GM19238 (cell line): ENCODE measurements at regions not wholly inside any gene's neighbourhood (a gene's known extent, or its start where the extent isn't known, plus 50 kb on each side); places are given as distances from the start of the nearest gene placed in this dataset.

ENCODE experiments used
- DNase-seq: peaks from one replicate; pipeline ENCODE4 v3.0.0; 2011; ENCODE audit warnings: low spot score; ENCODE audit not compliant: insufficient read length

- DNase-seq: no peak
Observed at GRCh38 chr13:63085851-63086250, 1670.2 kb upstream of the PCDH20 start.

- no peak for DNase-seq
Observed at GRCh38 chr13:63081400-63082014, 1665.9 kb upstream of the PCDH20 start.

GRCh38 chr13:63075126-63075525 lies 1659.5 kb upstream of the PCDH20 start:
- DNase-seq: no peak

DNA sequence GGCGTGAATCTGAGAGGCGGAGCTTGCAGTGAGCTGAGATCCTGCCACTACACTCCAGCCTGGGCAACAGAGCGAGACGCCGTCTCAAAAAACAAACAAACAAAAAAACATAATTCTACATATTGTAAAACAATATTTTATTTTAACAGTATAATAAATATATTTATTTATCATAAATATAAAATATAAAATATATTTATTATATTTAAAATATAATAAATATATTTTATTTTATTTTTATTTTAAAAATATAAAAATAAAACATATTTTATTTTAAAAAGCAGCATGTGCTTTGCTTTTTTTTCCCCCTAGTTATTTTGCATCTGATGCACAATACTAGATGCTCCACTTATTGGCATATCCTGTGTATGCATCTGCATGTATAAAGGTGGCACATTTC lies 1634.6 kb upstream of the PCDH20 start:
- DNase-seq: no peak

DNA sequence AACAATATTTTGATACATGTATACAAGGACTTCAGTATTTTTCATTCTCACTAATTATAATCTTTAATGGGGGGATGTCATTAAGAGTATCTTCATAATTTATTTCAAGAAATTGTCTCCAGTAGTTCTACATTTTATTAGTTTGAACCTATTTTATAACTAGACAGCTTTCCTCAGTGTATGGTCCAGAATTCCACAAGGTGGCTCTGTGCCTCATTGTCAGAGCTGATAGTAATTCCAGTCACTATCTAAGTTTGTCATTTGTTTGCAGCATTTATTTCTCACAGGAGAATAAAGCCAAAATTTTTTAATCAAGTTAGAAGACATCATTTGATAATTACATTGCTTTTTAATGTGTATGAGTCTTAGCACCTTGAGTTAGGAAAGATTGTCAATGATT lies 1633.0 kb upstream of the PCDH20 start:
- no peak for DNase-seq

- no peak for DNase-seq
Observed at GRCh38 chr13:63044589-63045313, 1629.1 kb upstream of the PCDH20 start.

DNA sequence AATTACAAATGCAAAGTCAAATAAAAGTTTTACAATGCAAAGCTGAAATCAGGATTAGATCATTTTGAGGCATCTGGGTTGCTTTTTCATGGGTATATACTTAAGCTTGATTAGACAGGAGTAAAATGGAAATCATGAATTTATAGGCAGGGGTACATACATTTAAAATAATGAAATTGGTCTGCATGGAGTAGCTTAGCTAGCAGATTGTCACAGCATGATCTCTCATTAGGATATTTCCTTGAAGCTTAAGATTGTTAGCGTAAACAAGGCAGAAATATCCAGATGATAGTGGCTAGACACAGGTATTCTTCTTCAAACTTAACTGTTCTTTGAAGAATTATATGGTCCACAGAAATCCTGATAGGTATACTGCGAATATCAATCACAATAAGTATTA lies 1627.0 kb upstream of the PCDH20 start:
- DNase-seq: no peak

GRCh38 chr13:63041640-63042414 lies 1626.2 kb upstream of the PCDH20 start:
- DNase-seq: no peak

DNA sequence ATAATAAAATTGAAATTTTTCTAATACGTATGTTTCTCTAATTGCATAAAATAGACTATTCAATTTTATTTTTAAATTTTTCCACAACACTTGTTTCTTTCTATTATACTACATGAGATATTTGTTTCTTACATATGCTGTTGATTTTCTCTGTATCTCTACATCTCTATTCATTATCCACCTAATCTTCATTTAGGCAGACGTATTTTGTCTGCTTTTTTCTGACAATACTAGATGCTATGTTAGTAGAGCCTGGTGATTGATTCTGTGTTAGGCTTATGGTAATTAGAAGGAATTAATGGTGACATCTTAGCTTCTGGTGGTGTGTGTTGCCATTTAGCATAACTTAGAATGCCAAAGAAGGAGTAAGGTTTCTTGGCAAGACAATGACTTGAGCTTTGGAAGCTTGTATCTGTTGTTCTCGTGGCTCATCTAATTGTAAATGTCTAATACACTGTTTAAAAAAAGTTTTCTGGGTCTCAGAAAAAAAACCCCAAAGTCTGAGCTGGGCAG lies 1610.7 kb upstream of the PCDH20 start:
- DNase-seq: no peak

DNA sequence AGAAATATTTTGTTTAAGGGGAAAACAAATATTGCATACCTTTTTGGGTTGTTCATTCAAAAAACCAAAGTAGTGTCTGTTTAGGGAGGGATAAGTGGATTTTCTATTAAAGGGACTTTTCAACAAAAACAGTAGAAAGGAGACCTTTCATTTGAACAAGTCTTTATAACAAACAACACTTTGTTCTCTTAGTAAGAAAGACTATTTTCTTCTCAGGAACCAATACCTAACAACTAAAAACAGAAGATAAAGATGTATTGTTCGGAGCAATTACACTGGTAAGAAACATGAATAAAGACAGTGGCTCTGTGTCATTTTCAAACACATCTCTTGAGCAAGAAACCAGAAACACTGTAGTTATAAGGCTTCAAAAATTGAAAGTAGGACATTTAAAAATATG lies 1610.1 kb upstream of the PCDH20 start:
- no peak for DNase-seq

DNA sequence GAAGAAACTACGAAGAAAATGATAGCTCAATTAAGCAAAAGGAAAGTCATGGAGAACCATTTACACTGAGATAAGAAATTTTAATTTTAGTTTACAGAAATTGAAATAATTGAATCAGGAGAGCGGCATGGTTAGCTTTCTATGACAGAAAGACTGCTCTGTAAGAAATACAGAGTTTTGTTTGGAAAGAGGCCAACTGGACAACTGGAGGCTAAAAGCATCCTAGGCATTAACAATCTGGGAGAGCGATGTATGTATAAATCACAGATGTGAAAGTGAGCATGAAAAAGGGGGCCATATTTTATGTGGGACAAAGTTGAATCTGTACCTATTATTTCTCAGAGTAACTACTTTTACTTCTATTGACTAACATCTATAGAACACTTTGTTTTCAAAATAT lies 1608.8 kb upstream of the PCDH20 start:
- DNase-seq: no peak

- no peak for DNase-seq
Observed at GRCh38 chr13:63011996-63012395, 1596.3 kb upstream of the PCDH20 start.

- DNase-seq: no peak
Observed at GRCh38 chr13:63010072-63010658, 1594.5 kb upstream of the PCDH20 start.

GRCh38 chr13:63005625-63006024 lies 1590.0 kb upstream of the PCDH20 start:
- DNase-seq: no peak

DNA sequence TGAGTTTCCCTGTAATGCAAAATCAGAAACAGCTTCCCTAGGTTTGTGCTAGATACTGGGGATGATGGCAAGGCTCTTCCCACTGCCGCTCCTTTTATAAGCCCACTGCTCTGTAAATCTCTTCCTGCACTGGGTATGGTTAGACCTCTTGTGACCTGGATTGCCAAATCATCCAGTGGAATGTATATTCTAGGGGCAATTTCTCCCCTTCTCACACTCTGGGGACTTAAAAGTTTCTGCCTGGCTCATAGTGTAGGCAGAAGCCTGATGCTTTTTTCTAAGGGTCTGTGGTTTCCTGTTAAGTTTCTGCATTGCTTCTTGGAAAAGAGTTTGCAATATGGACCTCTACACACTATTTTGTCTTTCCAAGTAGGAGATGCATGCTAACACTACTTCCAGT lies 1582.0 kb upstream of the PCDH20 start:
- DNase-seq: no peak

- no peak for DNase-seq
Observed at GRCh38 chr13:62997038-62997599, 1581.5 kb upstream of the PCDH20 start.

- no peak for DNase-seq
Observed at GRCh38 chr13:62973804-62974203, 1558.2 kb upstream of the PCDH20 start.

GRCh38 chr13:62964522-62964921 lies 1548.9 kb upstream of the PCDH20 start:
- DNase-seq: no peak

- no peak for DNase-seq
Observed at GRCh38 chr13:62960723-62961122, 1545.1 kb upstream of the PCDH20 start.

GRCh38 chr13:62933809-62934208 lies 1518.2 kb upstream of the PCDH20 start:
- DNase-seq: no peak

GRCh38 chr13:62932256-62932883 lies 1516.7 kb upstream of the PCDH20 start:
- DNase-seq: no peak
